ENCODE measurements at regions not wholly inside any gene's neighbourhood (a gene's known extent, or its start where the extent isn't known, plus 50 kb on each side); places are given as distances from the start of the nearest gene placed in this dataset.

DNA sequence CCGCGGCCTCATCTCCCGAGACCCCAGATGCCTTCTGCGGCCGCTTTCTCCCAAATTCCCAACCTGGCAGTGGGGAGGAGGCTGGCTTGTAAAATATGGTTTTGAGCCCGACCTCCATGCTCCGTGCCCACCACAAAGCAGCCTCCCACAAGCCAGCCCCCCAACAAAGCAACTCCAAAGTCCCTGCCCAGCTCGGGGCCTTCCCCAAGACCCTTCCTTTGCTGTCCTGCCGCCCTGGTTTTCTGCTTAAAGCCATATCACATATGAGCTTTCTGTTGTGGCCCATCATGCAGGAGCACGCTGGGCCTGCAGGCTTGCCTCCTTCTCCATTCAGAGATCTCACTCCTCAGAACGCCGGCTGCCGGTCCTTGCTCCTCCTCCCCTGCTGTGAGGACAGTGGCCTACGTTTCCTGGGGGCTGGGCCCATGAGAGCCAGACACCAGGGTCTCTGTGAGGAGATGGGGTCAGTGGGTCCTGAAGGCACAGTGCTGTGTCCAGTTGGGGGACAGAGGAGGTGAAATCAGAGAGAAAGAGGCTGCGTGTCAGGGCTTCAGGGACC is 680.0 kb downstream of the BRD1 start:
- 73 to 77% (median 74%) methylated on average over 15 of the region's 15 CpGs for WGBS, 3 donors
- intact Hi-C loops (cut with DNase I) = no loop called here
- DNase-seq = no peak

DNA sequence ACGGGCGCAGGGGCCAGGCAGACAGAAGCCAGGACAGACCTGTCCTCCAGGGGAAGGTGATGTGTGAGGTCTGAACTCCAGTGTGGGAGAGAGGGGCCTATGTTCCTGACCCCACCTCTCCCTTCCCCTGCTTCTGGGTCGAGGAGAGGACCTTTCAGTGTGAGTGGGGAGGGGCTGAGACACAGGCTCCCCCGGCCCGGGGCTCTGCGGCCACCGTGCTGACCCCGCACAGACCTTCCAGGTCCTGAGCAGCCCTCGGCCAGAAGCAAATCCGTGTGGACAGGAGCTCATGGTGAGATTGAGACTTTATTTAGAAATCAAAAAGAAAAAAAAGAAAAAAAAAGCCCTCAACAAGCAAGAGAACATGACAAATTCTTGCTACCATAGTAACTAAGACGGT is 680.5 kb downstream of the BRD1 start:
- Histone ChIP-seq H3K4me1 (no peaks in the 10 kb centered on the region), H3K4me3 (no peak overlapping the region), H3K27me3 (ENCODE audit: insufficient read depth in 3 of 3, low read length in 2 of 3) (peaks cover 0 to 16% (median 6%) of the 10 kb centered on the region in 3 donors), H3K27ac (no peak overlapping the region), H3K9me3 (peaks cover 5% of the 10 kb centered on the region), H3K36me3 (ENCODE audit: insufficient read depth in 1 of 2, low read depth in 1 of 2) (no peaks in the 10 kb centered on the region)
- intact Hi-C loops (cut with DNase I) = no loop called here
- 49 to 62% (median 61%) methylated on average over 11 of the region's 11 CpGs for WGBS, 3 donors
- ATAC-seq (no peak), DNase-seq (no peak)
- TF ChIP-seq, protein P1, sequence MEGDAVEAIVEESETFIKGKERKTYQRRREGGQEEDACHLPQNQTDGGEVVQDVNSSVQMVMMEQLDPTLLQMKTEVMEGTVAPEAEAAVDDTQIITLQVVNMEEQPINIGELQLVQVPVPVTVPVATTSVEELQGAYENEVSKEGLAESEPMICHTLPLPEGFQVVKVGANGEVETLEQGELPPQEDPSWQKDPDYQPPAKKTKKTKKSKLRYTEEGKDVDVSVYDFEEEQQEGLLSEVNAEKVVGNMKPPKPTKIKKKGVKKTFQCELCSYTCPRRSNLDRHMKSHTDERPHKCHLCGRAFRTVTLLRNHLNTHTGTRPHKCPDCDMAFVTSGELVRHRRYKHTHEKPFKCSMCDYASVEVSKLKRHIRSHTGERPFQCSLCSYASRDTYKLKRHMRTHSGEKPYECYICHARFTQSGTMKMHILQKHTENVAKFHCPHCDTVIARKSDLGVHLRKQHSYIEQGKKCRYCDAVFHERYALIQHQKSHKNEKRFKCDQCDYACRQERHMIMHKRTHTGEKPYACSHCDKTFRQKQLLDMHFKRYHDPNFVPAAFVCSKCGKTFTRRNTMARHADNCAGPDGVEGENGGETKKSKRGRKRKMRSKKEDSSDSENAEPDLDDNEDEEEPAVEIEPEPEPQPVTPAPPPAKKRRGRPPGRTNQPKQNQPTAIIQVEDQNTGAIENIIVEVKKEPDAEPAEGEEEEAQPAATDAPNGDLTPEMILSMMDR (IDR thresholded peaks at IDR 0.05) = no peak

More for the DNA sequence above, 680.0 kb downstream of the BRD1 start:
- Histone ChIP-seq H3K9me3 (peaks cover 5% of the 10 kb centered on the region), H3K4me1 (no peaks in the 10 kb centered on the region), H3K36me3 (ENCODE audit: insufficient read depth in 1 of 2, low read depth in 1 of 2) (no peaks in the 10 kb centered on the region), H3K4me3 (no peak overlapping the region), H3K27me3 (ENCODE audit: insufficient read depth in 3 of 3, low read length in 2 of 3) (peaks cover 0 to 16% (median 6%) of the 10 kb centered on the region in 3 donors), H3K27ac (no peak overlapping the region)
- TF ChIP-seq, protein P1 (IDR thresholded peaks at IDR 0.05) = no peak
- ATAC-seq = no peak

DNA sequence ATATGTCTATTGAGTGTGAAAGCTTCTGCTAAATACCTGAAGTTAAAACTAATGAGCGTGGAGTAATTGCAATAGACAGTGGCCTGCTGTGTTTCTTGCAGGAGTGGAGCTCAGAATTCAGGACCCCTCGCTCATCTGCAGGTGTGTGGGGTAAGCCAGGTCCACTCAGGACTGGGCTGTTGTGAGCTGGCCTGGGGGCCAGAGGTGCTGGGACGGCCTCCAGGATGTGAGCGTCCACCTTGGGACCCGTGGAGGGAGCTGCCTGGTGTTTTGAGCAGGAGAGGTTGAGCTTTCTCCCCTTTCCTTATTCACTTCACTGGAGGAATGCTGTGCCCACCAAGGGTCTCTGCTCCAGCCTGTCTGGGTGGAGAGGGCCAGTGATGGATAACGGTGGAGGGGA is 681.2 kb downstream of the BRD1 start:
- no peaks in the 10 kb centered on the region for H3K4me1 ChIP-seq
- TF ChIP-seq, protein P1 (IDR thresholded peaks at IDR 0.05) = no peak
- no peak for ATAC-seq
- no peak for DNase-seq
- 65 to 69% (median 69%) methylated on average over 6 of the region's 6 CpGs for WGBS, 3 donors
- H3K27me3 ChIP-seq (ENCODE audit: insufficient read depth in 3 of 3, low read length in 2 of 3) = peaks cover 0 to 19% (median 4%) of the 10 kb centered on the region in 3 donors
- no peak overlapping the region for H3K4me3 ChIP-seq
- intact Hi-C loops (cut with DNase I) = no loop called here
- H3K36me3 ChIP-seq (ENCODE audit: insufficient read depth in 1 of 2, low read depth in 1 of 2) = no peaks in the 10 kb centered on the region
- H3K9me3 ChIP-seq = peaks cover 5% of the 10 kb centered on the region
- no peak overlapping the region for H3K27ac ChIP-seq

DNA sequence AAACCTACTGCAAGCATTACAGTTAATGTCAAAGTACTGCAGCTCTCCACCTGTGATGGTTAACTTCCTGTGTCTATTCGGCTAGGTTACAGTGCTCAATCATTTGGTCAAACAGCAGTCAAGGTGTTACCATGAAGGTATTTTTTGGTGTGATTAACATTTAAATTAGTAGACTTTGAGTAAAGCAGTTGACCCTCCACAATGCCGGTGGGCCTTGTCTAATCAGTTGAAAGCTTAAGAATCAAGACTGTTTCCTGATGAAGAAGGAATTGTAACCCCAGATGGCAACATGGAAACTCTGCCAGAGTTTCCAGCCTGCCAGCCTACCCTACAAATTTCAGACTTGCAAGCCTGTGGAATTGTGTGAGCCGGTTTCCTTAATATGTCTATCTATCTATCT is 683.9 kb downstream of the BRD1 start:
- Histone ChIP-seq H3K4me1 (no peaks in the 10 kb centered on the region), H3K36me3 (ENCODE audit: insufficient read depth in 1 of 2, low read depth in 1 of 2) (no peaks in the 10 kb centered on the region), H3K27ac (no peak overlapping the region), H3K27me3 (ENCODE audit: insufficient read depth in 3 of 3, low read length in 2 of 3) (peaks cover 0 to 21% (median 4%) of the 10 kb centered on the region in 3 donors), H3K9me3 (peaks cover 5% of the 10 kb centered on the region), H3K4me3 (no peak overlapping the region)
- WGBS, 3 donors = 89 to 96% (median 89%) methylated on average over 3 of the region's 3 CpGs
- intact Hi-C loops (cut with DNase I) = no loop called here
- ATAC-seq (no peak), DNase-seq (no peak)
- TF ChIP-seq, protein P1 (IDR thresholded peaks at IDR 0.05) = no peak

DNA sequence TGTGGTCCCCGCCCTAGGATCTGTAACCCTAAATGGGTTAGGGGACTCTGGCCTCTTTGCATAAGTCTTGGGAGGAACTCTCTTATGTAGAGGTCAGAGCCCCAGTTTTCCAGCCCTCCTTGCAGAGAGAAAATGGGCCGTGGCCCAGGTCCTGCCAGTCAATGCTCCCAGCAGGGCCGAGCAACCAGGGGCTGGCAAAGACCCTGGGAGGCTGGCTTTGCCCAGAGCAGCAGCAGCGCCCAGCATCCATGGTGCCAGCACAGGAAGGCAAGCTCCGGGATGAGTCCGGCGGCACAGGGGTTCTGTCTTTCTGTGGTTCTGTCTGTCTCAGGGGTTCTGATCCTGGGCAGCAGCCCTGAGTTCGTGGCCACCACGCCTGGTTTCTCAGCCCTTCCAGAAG is 684.8 kb downstream of the BRD1 start:
- peaks cover 5% of the 10 kb centered on the region for H3K9me3 ChIP-seq
- intact Hi-C loops (cut with DNase I) = no loop called here
- no peaks in the 10 kb centered on the region for H3K36me3 ChIP-seq (ENCODE audit: insufficient read depth in 1 of 2, low read depth in 1 of 2)
- H3K4me3 ChIP-seq = no peak overlapping the region
- H3K27me3 ChIP-seq (ENCODE audit: insufficient read depth in 3 of 3, low read length in 2 of 3) = peaks cover 0 to 21% (median 4%) of the 10 kb centered on the region in 3 donors
- DNase-seq = no peak
- TF ChIP-seq, protein P1 (IDR thresholded peaks at IDR 0.05) = no peak
- WGBS, 3 donors = 84 to 86% (median 86%) methylated on average over 9 of the region's 9 CpGs
- H3K27ac ChIP-seq = no peak overlapping the region
- no peak for ATAC-seq
- no peaks in the 10 kb centered on the region for H3K4me1 ChIP-seq

Data from psoas muscle (tissue), 7 donors.